Gastroesophageal sphincter (tissue), 4 donors: ENCODE measurements at regions not wholly inside any gene's neighbourhood (a gene's known extent, or its start where the extent isn't known, plus 50 kb on each side); places are given as distances from the start of the nearest gene placed in this dataset.

Experiments used
- ATAC-seq: fragments of 150-250 bp; one replicate; pipeline ENCODE4 v1.9.1; 2016; ENCODE audit warnings: mild to moderate bottlenecking, moderate library complexity
- H3K27ac ChIP-seq, 4 donors: fragments of 200-600 bp; sonication (generic) in 3 of 4; 1 replicate in 3 of 4; 2 replicates in 1 of 4; pipeline ENCODE4 v1.5.1; 2016 to 2019
- H3K27me3 ChIP-seq: fragments of 200-600 bp; sonication (generic); one replicate; pipeline ENCODE4 v1.5.1; 2019
- H3K36me3 ChIP-seq, 2 donors: fragments of 200-600 bp; sonication (generic); one replicate each; pipeline ENCODE4 v1.5.1; 2019; ENCODE audit warnings: control low read depth in 1 of 2
- H3K4me1 ChIP-seq, 3 donors: fragments of 200-600 bp; sonication (generic); 1 replicate in 2 of 3; 2 replicates in 1 of 3; pipeline ENCODE4 v1.5.1; 2016 to 2019; ENCODE audit warnings: control low read depth in 2 of 3
- H3K4me3 ChIP-seq, 2 donors: fragments of 200-600 bp; sonication (generic); one replicate each; pipeline ENCODE4 v1.5.1; 2019; ENCODE audit warnings: mild to moderate bottlenecking in 1 of 2, moderate library complexity in 1 of 2
- H3K9me3 ChIP-seq, 3 donors: fragments of 200-600 bp; sonication (generic); one replicate each; pipeline ENCODE4 v1.5.1; 2017 to 2019; ENCODE audit warnings: control low read depth in 2 of 3
- EP300 ChIP-seq: sonication (generic); formaldehyde crosslinking; IDR thresholded peaks from one replicate; pipeline ENCODE4 v1.6.1; 2017; ENCODE audit warnings: antibody characterized with exemption, mild to moderate bottlenecking
- POLR2A ChIP-seq, 2 donors: fragments of 450-650 bp; IDR thresholded peaks; one replicate each; pipeline ENCODE4 v1.6.1; 2017; ENCODE audit warnings: antibody characterized with exemption in 2 of 2, mild to moderate bottlenecking in 2 of 2, moderate library complexity in 1 of 2
- POLR2AphosphoS5 ChIP-seq: sonication (generic); formaldehyde crosslinking; IDR thresholded peaks from one replicate; pipeline ENCODE4 v1.6.1; 2017; ENCODE audit warnings: antibody characterized with exemption
- WGBS, 2 donors: methylation state at CpG; one replicate each; pipeline ENCODE4 v1.1.5; 2018; ENCODE audit warnings: low coverage in 1 of 2; 5-methylcytosine and 5-hydroxymethylcytosine counted together
- TF ChIP-seq, protein P1 (sequence below), 4 experiments: fragments of 200-600 bp in 2 of 4; fragments of 450-650 bp in 2 of 4; sonication (generic) in 1 of 4; IDR thresholded peaks; one replicate each; pipeline ENCODE4 v1.5.1; 2017 to 2019; ENCODE audit warnings: antibody characterized with exemption in 4 of 4, mild to moderate bottlenecking in 2 of 4, moderate library complexity in 2 of 4

DNA sequence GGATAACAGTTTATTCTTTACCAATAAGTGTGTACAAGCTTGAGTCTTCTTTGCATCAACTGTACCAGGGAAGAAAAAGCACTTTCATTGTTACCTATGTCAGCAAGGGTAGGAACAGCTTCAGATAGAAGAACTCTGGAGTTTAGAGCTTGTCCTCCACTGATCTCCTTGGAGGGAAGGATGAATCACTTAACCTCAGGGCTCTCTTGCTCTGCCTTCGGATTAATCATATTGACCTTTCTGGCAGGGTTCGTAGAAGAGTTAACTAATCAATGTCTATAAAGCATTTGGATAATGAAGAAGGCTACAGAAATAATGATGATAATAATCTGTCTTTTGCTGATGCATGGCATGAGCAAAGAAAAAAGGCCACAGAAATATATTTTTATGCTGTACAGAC, 339.5 kb upstream of the TPK1 start:
- H3K27ac ChIP-seq: no peak overlapping the region
- H3K9me3 ChIP-seq: no peaks in the 10 kb centered on the region
- H3K4me1 ChIP-seq: no peaks in the 10 kb centered on the region
- no peak overlapping the region for H3K4me3 ChIP-seq
- H3K27me3 ChIP-seq: no peaks in the 10 kb centered on the region
- no peak for ATAC-seq
- no peaks in the 10 kb centered on the region for H3K36me3 ChIP-seq
- 34 to 38% methylated on average over 2 of the region's 2 CpGs for WGBS, 2 donors
- TF ChIP-seq POLR2AphosphoS5 (no peak), POLR2A (IDR thresholded peaks at IDR 0.05) (no peak), EP300 (no peak)
- TF ChIP-seq, protein P1, sequence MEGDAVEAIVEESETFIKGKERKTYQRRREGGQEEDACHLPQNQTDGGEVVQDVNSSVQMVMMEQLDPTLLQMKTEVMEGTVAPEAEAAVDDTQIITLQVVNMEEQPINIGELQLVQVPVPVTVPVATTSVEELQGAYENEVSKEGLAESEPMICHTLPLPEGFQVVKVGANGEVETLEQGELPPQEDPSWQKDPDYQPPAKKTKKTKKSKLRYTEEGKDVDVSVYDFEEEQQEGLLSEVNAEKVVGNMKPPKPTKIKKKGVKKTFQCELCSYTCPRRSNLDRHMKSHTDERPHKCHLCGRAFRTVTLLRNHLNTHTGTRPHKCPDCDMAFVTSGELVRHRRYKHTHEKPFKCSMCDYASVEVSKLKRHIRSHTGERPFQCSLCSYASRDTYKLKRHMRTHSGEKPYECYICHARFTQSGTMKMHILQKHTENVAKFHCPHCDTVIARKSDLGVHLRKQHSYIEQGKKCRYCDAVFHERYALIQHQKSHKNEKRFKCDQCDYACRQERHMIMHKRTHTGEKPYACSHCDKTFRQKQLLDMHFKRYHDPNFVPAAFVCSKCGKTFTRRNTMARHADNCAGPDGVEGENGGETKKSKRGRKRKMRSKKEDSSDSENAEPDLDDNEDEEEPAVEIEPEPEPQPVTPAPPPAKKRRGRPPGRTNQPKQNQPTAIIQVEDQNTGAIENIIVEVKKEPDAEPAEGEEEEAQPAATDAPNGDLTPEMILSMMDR (IDR thresholded peaks at IDR 0.05): no peak

DNA sequence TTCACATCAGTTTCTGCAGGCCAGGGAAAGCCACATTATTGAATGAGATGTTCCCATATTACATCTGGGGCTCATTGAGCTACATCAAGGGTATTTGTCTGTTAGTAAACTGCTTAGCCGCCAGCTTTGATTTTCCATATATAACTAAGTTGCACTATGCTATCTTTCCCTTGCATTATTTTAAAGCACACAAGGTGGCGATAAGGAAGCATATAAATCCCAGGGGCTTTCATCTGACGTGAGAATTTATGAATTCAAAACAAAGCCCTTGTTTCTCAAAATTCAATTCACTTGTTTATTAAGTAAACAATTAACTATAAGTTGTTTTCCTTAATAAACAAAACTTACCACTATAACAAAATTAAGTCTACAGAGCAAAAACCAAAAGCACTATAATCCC, 334.1 kb upstream of the TPK1 start:
- Histone ChIP-seq H3K27me3 (no peaks in the 10 kb centered on the region), H3K9me3 (no peaks in the 10 kb centered on the region), H3K27ac (no peak overlapping the region), H3K4me3 (no peak overlapping the region), H3K4me1 (no peaks in the 10 kb centered on the region), H3K36me3 (no peaks in the 10 kb centered on the region)
- 40 to 68% methylated on average over 3 of the region's 3 CpGs for WGBS, 2 donors
- TF ChIP-seq EP300 (no peak), POLR2AphosphoS5 (no peak), POLR2A (IDR thresholded peaks at IDR 0.05) (no peak)
- TF ChIP-seq, protein P1 (IDR thresholded peaks at IDR 0.05): no peak
- no peak for ATAC-seq

DNA sequence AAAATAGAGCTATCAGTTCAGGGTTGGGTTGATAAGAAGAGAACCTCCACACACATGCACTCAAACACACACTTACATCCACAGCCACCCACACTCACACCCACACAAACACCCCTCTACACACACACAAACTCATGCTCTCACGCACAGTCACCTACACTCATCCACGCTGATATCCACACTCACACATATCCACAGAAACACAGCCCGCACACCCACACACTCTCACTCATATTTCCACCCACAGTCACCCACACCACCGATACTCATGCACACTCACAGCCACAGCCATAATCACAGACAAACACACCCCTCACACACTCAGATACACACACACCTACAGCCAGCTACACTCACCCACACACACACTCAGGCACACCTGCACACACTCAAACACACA, 333.0 kb upstream of the TPK1 start:
- no peaks in the 10 kb centered on the region for H3K27me3 ChIP-seq
- no peaks in the 10 kb centered on the region for H3K9me3 ChIP-seq
- 90 to 91% methylated on average over 3 to 4 of the region's 4 CpGs for WGBS, 2 donors
- H3K4me3 ChIP-seq: no peak overlapping the region
- no peaks in the 10 kb centered on the region for H3K4me1 ChIP-seq
- no peak for TF ChIP-seq POLR2A (IDR thresholded peaks at IDR 0.05)
- TF ChIP-seq, protein P1 (IDR thresholded peaks at IDR 0.05): no peak
- no peak for TF ChIP-seq EP300
- TF ChIP-seq POLR2AphosphoS5: no peak
- no peak for ATAC-seq
- H3K27ac ChIP-seq: no peak overlapping the region
- H3K36me3 ChIP-seq: no peaks in the 10 kb centered on the region

DNA sequence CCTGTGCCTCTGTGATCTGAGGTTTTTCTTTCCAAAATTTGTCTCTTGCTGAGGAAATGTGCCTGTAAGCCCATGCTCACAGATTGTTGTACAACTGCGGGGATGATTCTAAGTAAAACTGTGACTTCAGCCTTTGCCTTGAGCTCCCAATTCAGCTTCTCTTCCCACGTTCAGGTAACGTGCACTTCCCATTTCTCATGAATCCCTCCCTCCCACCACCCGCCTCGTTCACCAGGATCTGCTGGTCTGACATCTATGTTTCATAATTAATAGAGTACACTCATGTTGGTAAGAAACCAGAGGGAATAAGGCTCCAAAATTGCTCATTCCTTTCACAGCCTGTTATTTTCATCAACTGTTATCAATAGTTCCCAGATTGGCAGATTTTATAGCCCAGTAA, 332.6 kb upstream of the TPK1 start:
- WGBS, 2 donors: 54 to 62% methylated on average over 3 of the region's 5 CpGs
- Histone ChIP-seq H3K4me3 (no peak overlapping the region), H3K9me3 (no peaks in the 10 kb centered on the region), H3K36me3 (no peaks in the 10 kb centered on the region), H3K27ac (no peak overlapping the region), H3K27me3 (no peaks in the 10 kb centered on the region), H3K4me1 (no peaks in the 10 kb centered on the region)
- TF ChIP-seq POLR2A (IDR thresholded peaks at IDR 0.05): no peak
- TF ChIP-seq POLR2AphosphoS5: no peak
- no peak for TF ChIP-seq EP300
- TF ChIP-seq, protein P1 (IDR thresholded peaks at IDR 0.05): no peak
- no peak for ATAC-seq

- H3K27me3 ChIP-seq: peaks cover 8% of the 10 kb centered on the region
- no peaks in the 10 kb centered on the region for H3K36me3 ChIP-seq
- no peaks in the 10 kb centered on the region for H3K9me3 ChIP-seq
- WGBS, 2 donors: 11 to 71% methylated on average over 1 of the region's 1 CpG
- no peaks in the 10 kb centered on the region for H3K4me1 ChIP-seq
- no peak for ATAC-seq
- TF ChIP-seq, protein P1 (IDR thresholded peaks at IDR 0.05): no peak
- TF ChIP-seq POLR2A (IDR thresholded peaks at IDR 0.05) (no peak), EP300 (no peak), POLR2AphosphoS5 (no peak)
- H3K4me3 ChIP-seq: no peak overlapping the region
- no peak overlapping the region for H3K27ac ChIP-seq
These were observed 321.0 kb upstream of the TPK1 start for GRCh38 chr7:145156834-145157233.
